HCT116 (cell line): ENCODE measurements at regions not wholly inside any gene's neighbourhood (a gene's known extent, or its start where the extent isn't known, plus 50 kb on each side); places are given as distances from the start of the nearest gene placed in this dataset.

Experiments used
- ATAC-seq: fragments of 200-7000 bp; cut with Tn5 transposase; 2 replicates; pipeline ENCODE4 v1.9.1; 2020; ENCODE audit warnings: mild to moderate bottlenecking, moderate library complexity
- BruUV-seq: library from RNA; stranded (reverse); fragments of 400-500 nt; replicated peaks from 2 replicates; lab custom pipeline; 2021; lab: Mats Ljungman, UMichigan
- CTCF ChIA-PET: fragments of 300-600 bp; sonication (Branson Sonifier 250); formaldehyde crosslinking; loops from one replicate; lab custom pipeline; 2021; ENCODE audit warnings: antibody characterized with exemption; lab: Charles Lee
- POLR2A ChIA-PET: fragments of 300-600, 350-600 bp; sonication (Branson Sonifier 250); formaldehyde crosslinking; loops from one replicate; lab custom pipeline; 2021; ENCODE audit warnings: antibody characterized with exemption; lab: Charles Lee
- RAD21 ChIA-PET, 2 experiments: fragments of 300-600 bp; sonication (Branson Sonifier 250); formaldehyde crosslinking; loops; one replicate each; lab custom pipeline; 2023; ENCODE audit warnings: low total read pairs in 2 of 2; ENCODE audit not compliant: uncharacterized antibody in 2 of 2, unreplicated experiment in 2 of 2, low non-redundant PET in 1 of 2; lab: Charles Lee
- DNase-seq: peaks from one replicate; pipeline ENCODE4 v3.0.0-alpha.2; 2010; ENCODE audit warnings: low read depth, low spot score
- H2AFZ ChIP-seq: fragments of 200-600 bp; shearing (Covaris generic), sonication (generic); 2 replicates; pipeline ENCODE4 v1.6.1; 2017; ENCODE audit warnings: low read depth, mixed run types, mixed read lengths, antibody characterized with exemption, low read length; ENCODE audit not compliant: poor library complexity, severe bottlenecking
- H3K27ac ChIP-seq: 2 replicates; pipeline ENCODE4 v1.5.1; 2012; ENCODE audit warnings: low read depth, low read length
- H3K27me3 ChIP-seq: fragments of 200-600 bp; sonication (generic); 2 replicates; pipeline ENCODE4 v1.6.1; 2016; ENCODE audit warnings: mixed run types, low read length, mixed read lengths; ENCODE audit not compliant: insufficient read depth
- H3K36me3 ChIP-seq, 2 experiments: fragments of 200-500 bp in 1 of 2; fragments of 200-600 bp in 1 of 2; sonication (Bioruptor generic) in 1 of 2; sonication (generic) in 1 of 2; 2 replicates each; pipeline versions ENCODE4 v1.5.1 to v1.6.1; 2014 to 2016; ENCODE audit warnings: low read length in 2 of 2, inconsistent platforms in 1 of 2, mixed read lengths in 1 of 2, mixed run types in 1 of 2; ENCODE audit not compliant: insufficient read depth in 2 of 2, control insufficient read depth in 1 of 2
- H3K4me1 ChIP-seq, 2 experiments: fragments of 200-600 bp in 1 of 2; sonication (generic) in 1 of 2; 2 replicates each; pipeline versions ENCODE4 v1.5.1 to v1.6.1; 2012 to 2017; ENCODE audit warnings: low read length in 2 of 2, inconsistent platforms in 1 of 2, mild to moderate bottlenecking in 1 of 2, mixed read lengths in 1 of 2, mixed run types in 1 of 2, moderate library complexity in 1 of 2; ENCODE audit not compliant: insufficient read depth in 2 of 2, control insufficient read depth in 1 of 2
- H3K4me2 ChIP-seq: fragments of 200-600 bp; sonication (generic); 2 replicates; pipeline ENCODE4 v1.6.1; 2017; ENCODE audit warnings: mixed run types, low read length, mixed read lengths
- H3K4me3 ChIP-seq, 2 experiments: fragments of 200-600 bp in 1 of 2; sonication (generic) in 1 of 2; replicated peaks in 1 of 2; 2 replicates each; pipeline ENCODE4 v1.5.1; 2011 to 2016; ENCODE audit warnings: low read length in 2 of 2, control low read depth in 1 of 2, low read depth in 1 of 2, mild to moderate bottlenecking in 1 of 2, mixed read lengths in 1 of 2, mixed run types in 1 of 2
- H3K79me2 ChIP-seq: fragments of 200-600 bp; sonication (generic); 2 replicates; pipeline ENCODE4 v1.6.1; 2017; ENCODE audit warnings: mild to moderate bottlenecking, mixed run types, low read length, moderate library complexity, mixed read lengths; ENCODE audit not compliant: insufficient read depth
- H3K9ac ChIP-seq: fragments of 200-600 bp; sonication (generic); 2 replicates; pipeline ENCODE4 v1.6.1; 2016; ENCODE audit warnings: low read length, mixed read lengths
- H3K9me2 ChIP-seq: fragments of 200-600 bp; sonication (generic), shearing (Covaris generic); 2 replicates; pipeline ENCODE4 v1.6.1; 2017; ENCODE audit warnings: mixed run types, mild to moderate bottlenecking, moderate library complexity; ENCODE audit not compliant: insufficient read depth
- H3K9me3 ChIP-seq, 2 experiments: fragments of 200-500 bp in 1 of 2; fragments of 200-600 bp in 1 of 2; sonication (Bioruptor generic) in 1 of 2; sonication (generic) in 1 of 2; 2 replicates each; pipeline ENCODE4 v1.6.1; 2014 to 2017; ENCODE audit warnings: low read length in 2 of 2, mixed read lengths in 2 of 2, inconsistent platforms in 1 of 2, low read depth in 1 of 2, mild to moderate bottlenecking in 1 of 2, mixed run types in 1 of 2, moderate library complexity in 1 of 2; ENCODE audit not compliant: control insufficient read depth in 1 of 2, insufficient read depth in 1 of 2
- H4K20me1 ChIP-seq: fragments of 200-600 bp; sonication (generic), shearing (Covaris generic); 2 replicates; pipeline ENCODE4 v1.6.1; 2017; ENCODE audit warnings: mixed run types, mild to moderate bottlenecking, moderate library complexity; ENCODE audit not compliant: insufficient read depth
- CEBPB ChIP-seq: IDR thresholded peaks from 2 replicates; pipeline ENCODE4 v1.6.1; 2012; ENCODE audit warnings: low read depth
- EGR1 ChIP-seq: IDR thresholded peaks from 2 replicates; pipeline ENCODE4 v1.6.1; 2012; ENCODE audit warnings: low read depth
- ELF1 ChIP-seq: IDR thresholded peaks from 2 replicates; pipeline ENCODE4 v1.6.1; 2012; ENCODE audit warnings: low read depth, borderline replicate concordance
- EZH2 ChIP-seq: fragments of 200-600 bp; sonication (generic); IDR thresholded peaks from 2 replicates; pipeline ENCODE4 v1.6.1; 2017; ENCODE audit warnings: antibody characterized with exemption, mixed run types
- EZH2phosphoT487 ChIP-seq: fragments of 200-600 bp; IDR thresholded peaks from 2 replicates; pipeline ENCODE4 v1.6.1; 2018; ENCODE audit warnings: antibody characterized with exemption, borderline replicate concordance
- FOSL1 ChIP-seq: IDR thresholded peaks from 2 replicates; pipeline ENCODE4 v1.6.1; 2012; ENCODE audit warnings: low read depth
- POLR2A ChIP-seq: IDR thresholded peaks from 2 replicates; pipeline ENCODE4 v1.7.0; 2011; ENCODE audit warnings: borderline replicate concordance; ENCODE audit not compliant: insufficient read depth, insufficient read length; ENCODE audit errors: extremely low read depth
- RAD21 ChIP-seq: IDR thresholded peaks from 2 replicates; pipeline ENCODE4 v1.6.1; 2012; ENCODE audit warnings: low read depth, mild to moderate bottlenecking
- SIN3A ChIP-seq: IDR thresholded peaks from 2 replicates; pipeline ENCODE4 v1.6.1; 2012; ENCODE audit warnings: low read depth
- SP1 ChIP-seq: IDR thresholded peaks from 2 replicates; pipeline ENCODE4 v1.6.1; 2012; ENCODE audit warnings: low read depth
- SRF ChIP-seq: IDR thresholded peaks from 2 replicates; pipeline ENCODE4 v1.6.1; 2012; ENCODE audit warnings: low read depth
- TCF7L2 ChIP-seq: IDR thresholded peaks from 2 replicates; pipeline ENCODE4 v1.7.0; 2011; ENCODE audit warnings: borderline replicate concordance, inconsistent platforms; ENCODE audit not compliant: insufficient read depth, insufficient read length; ENCODE audit errors: extremely low read depth
- YY1 ChIP-seq: IDR thresholded peaks from 2 replicates; pipeline ENCODE4 v1.6.1; 2011; ENCODE audit warnings: low read length, low read depth, moderate library complexity, mild to moderate bottlenecking; ENCODE audit not compliant: insufficient replicate concordance; ENCODE audit errors: extremely low read depth
- ZNF274 ChIP-seq: fragments of 200-500 bp; sonication (Bioruptor generic); IDR thresholded peaks from 2 replicates; pipeline ENCODE4 v1.6.1; 2014; ENCODE audit warnings: mild to moderate bottlenecking, low read depth, low read length, inconsistent platforms
- intact Hi-C: fragments of 100-400 bp; cut with micrococcal nuclease; formaldehyde crosslinking; loops from 2 replicates; pipeline ENCODE4 v1.10.0; 2022
- TF ChIP-seq, protein P1 (sequence below): IDR thresholded peaks from 2 replicates; pipeline ENCODE4 v1.6.1; 2012; ENCODE audit warnings: low read depth
- TF ChIP-seq, protein P2 (sequence below), 3 experiments: fragments of 200-600 bp in 1 of 3; sonication (generic) in 1 of 3; IDR thresholded peaks in 2 of 3; conservative IDR thresholded peaks in 1 of 3; 2 replicates each; pipeline ENCODE4 v1.5.1; 2012 to 2017; ENCODE audit warnings: low read depth in 2 of 3, low read length in 2 of 3, antibody characterized with exemption in 1 of 3, borderline replicate concordance in 1 of 3, control low read depth in 1 of 3, mild to moderate bottlenecking in 1 of 3, mixed read lengths in 1 of 3, mixed run types in 1 of 3, moderate library complexity in 1 of 3; ENCODE audit not compliant: insufficient read depth in 1 of 3
- TF ChIP-seq, protein P3 (sequence below): IDR thresholded peaks from 2 replicates; pipeline ENCODE4 v1.6.1; 2012

DNA sequence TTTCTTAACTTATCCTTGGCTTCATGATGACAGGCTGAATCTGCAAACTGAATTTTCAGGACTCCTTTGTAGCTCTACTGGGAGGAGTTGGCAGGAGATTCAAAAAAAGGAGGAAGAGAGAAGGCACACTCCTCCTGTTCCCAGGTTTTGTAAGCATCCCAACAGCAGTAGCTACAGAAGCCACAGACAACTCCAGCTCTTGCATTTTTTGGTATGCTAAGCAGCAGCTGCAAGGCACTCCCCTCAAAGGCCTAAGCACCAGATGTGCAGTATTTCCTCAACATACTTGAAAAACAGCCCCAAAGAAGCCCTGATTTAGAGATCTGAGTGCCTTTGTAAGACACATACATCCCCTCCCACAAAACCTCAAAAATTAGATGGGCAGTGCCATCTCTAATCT lies 328.6 kb upstream of the SYNCRIP start:
- no peaks in the 10 kb centered on the region for H3K79me2 ChIP-seq
- no TSS peak for BruUV-seq
- H3K27me3 ChIP-seq: peaks cover 14% of the 10 kb centered on the region; the same call in 1 of the 2 replicates
- no peaks in the 10 kb centered on the region for H3K4me1 ChIP-seq
- intact Hi-C loops: no loop called here
- H3K27ac ChIP-seq: no peak overlapping the region
- H4K20me1 ChIP-seq: no peaks in the 10 kb centered on the region
- no peak overlapping the region for H2AFZ ChIP-seq
- no peak overlapping the region for H3K9ac ChIP-seq
- no peak overlapping the region for H3K4me3 ChIP-seq
- no peak for DNase-seq
- RAD21 ChIA-PET: no interaction called here
- H3K9me3 ChIP-seq: no peaks in the 10 kb centered on the region
- no peak overlapping the region for H3K4me2 ChIP-seq
- ATAC-seq: no peak
- H3K9me2 ChIP-seq: no peaks in the 10 kb centered on the region
- POLR2A ChIA-PET: no interaction called here
- CTCF ChIA-PET: no interaction called here
- H3K36me3 ChIP-seq: no peaks in the 10 kb centered on the region
- TF ChIP-seq ZNF274 (no peak), ELF1 (no peak), EZH2 (no peak), RAD21 (no peak), YY1 (no peak), FOSL1 (no peak)
- TF ChIP-seq, all 23 proteins: peak for 0

DNA sequence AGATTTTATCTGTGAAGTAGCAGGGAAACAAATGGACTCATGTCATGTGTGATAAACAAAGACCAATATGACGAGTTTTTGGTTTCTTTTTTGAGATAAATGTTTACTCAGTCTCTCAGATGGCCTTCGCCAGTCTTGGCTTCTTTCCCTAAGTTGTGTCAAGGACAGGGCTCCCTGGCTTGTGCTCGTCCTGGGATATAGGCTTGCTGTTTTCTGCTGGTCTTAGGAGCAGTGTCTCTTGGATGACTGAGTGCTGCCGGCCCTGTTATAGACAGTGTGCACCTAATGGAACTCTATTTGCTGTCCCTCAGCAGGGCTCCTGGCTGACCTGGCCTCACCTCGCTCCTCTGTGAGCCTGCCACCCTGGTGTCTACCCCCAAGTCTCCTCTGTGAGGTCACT lies 324.1 kb upstream of the SYNCRIP start:
- H3K79me2 ChIP-seq: no peaks in the 10 kb centered on the region
- H3K36me3 ChIP-seq: no peaks in the 10 kb centered on the region
- no peak overlapping the region for H3K9ac ChIP-seq
- DNase-seq: no peak
- intact Hi-C loops: no loop called here
- no TSS peak for BruUV-seq
- H2AFZ ChIP-seq: no peak overlapping the region
- ChIA-PET POLR2A (no interaction called here), CTCF (no interaction called here), RAD21 (no interaction called here)
- no peak overlapping the region for H3K4me2 ChIP-seq
- no peak for ATAC-seq
- no peak overlapping the region for H3K27ac ChIP-seq
- no peaks in the 10 kb centered on the region for H3K27me3 ChIP-seq
- no peaks in the 10 kb centered on the region for H3K4me1 ChIP-seq
- H3K9me2 ChIP-seq: no peaks in the 10 kb centered on the region
- no peaks in the 10 kb centered on the region for H3K9me3 ChIP-seq
- no peak overlapping the region for H3K4me3 ChIP-seq
- no peaks in the 10 kb centered on the region for H4K20me1 ChIP-seq
- TF ChIP-seq FOSL1 (no peak), TCF7L2 (no peak), CEBPB (no peak), SP1 (no peak), POLR2A (no peak), SIN3A (no peak), RAD21 (no peak), EZH2phosphoT487 (no peak), EZH2 (no peak), SRF (no peak), EGR1 (no peak)
- TF ChIP-seq, protein P1, sequence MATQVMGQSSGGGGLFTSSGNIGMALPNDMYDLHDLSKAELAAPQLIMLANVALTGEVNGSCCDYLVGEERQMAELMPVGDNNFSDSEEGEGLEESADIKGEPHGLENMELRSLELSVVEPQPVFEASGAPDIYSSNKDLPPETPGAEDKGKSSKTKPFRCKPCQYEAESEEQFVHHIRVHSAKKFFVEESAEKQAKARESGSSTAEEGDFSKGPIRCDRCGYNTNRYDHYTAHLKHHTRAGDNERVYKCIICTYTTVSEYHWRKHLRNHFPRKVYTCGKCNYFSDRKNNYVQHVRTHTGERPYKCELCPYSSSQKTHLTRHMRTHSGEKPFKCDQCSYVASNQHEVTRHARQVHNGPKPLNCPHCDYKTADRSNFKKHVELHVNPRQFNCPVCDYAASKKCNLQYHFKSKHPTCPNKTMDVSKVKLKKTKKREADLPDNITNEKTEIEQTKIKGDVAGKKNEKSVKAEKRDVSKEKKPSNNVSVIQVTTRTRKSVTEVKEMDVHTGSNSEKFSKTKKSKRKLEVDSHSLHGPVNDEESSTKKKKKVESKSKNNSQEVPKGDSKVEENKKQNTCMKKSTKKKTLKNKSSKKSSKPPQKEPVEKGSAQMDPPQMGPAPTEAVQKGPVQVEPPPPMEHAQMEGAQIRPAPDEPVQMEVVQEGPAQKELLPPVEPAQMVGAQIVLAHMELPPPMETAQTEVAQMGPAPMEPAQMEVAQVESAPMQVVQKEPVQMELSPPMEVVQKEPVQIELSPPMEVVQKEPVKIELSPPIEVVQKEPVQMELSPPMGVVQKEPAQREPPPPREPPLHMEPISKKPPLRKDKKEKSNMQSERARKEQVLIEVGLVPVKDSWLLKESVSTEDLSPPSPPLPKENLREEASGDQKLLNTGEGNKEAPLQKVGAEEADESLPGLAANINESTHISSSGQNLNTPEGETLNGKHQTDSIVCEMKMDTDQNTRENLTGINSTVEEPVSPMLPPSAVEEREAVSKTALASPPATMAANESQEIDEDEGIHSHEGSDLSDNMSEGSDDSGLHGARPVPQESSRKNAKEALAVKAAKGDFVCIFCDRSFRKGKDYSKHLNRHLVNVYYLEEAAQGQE: no peak
- TF ChIP-seq, protein P2, sequence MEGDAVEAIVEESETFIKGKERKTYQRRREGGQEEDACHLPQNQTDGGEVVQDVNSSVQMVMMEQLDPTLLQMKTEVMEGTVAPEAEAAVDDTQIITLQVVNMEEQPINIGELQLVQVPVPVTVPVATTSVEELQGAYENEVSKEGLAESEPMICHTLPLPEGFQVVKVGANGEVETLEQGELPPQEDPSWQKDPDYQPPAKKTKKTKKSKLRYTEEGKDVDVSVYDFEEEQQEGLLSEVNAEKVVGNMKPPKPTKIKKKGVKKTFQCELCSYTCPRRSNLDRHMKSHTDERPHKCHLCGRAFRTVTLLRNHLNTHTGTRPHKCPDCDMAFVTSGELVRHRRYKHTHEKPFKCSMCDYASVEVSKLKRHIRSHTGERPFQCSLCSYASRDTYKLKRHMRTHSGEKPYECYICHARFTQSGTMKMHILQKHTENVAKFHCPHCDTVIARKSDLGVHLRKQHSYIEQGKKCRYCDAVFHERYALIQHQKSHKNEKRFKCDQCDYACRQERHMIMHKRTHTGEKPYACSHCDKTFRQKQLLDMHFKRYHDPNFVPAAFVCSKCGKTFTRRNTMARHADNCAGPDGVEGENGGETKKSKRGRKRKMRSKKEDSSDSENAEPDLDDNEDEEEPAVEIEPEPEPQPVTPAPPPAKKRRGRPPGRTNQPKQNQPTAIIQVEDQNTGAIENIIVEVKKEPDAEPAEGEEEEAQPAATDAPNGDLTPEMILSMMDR (IDR thresholded peaks at IDR 0.05 in 2 of 3, conservative IDR thresholded peaks at IDR 0.05 in 1 of 3; ENCODE audit: borderline replicate concordance in 1 of 3, insufficient read depth in 1 of 3, low read depth in 2 of 3, low read length in 2 of 3): no peak
- TF ChIP-seq, protein P3, sequence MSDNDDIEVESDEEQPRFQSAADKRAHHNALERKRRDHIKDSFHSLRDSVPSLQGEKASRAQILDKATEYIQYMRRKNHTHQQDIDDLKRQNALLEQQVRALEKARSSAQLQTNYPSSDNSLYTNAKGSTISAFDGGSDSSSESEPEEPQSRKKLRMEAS: no peak
